ENCODE measurements at regions not wholly inside any gene's neighbourhood (a gene's known extent, or its start where the extent isn't known, plus 50 kb on each side); places are given as distances from the start of the nearest gene placed in this dataset.
"Not testable (repeated sequence)": the region's sequence is repeated elsewhere in the genome, so short reads cannot be mapped to it uniquely, and the experiment has no call there.

DNA sequence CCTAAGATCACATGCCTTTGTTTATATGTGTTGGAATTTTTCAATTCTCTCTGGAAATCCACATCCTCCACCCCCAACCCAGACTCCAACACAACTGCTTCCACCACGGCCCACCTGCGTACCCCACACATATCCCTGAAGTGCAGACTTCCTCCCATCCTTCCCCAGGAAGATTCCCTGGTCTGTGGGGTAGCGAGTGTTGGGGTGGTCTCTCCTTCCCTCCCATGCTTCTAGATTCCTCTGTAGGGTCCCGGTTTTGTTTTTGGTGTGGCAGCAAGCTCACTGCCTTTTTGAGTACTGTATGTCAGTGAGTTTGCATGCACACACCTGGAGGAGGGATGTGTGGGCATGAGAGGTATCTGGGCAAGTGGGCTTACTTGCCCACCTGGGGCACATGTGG, 127.6 kb downstream of the MRPL14 start:
- no peak for DNase-seq (ENCODE audit: low read depth)

DNA sequence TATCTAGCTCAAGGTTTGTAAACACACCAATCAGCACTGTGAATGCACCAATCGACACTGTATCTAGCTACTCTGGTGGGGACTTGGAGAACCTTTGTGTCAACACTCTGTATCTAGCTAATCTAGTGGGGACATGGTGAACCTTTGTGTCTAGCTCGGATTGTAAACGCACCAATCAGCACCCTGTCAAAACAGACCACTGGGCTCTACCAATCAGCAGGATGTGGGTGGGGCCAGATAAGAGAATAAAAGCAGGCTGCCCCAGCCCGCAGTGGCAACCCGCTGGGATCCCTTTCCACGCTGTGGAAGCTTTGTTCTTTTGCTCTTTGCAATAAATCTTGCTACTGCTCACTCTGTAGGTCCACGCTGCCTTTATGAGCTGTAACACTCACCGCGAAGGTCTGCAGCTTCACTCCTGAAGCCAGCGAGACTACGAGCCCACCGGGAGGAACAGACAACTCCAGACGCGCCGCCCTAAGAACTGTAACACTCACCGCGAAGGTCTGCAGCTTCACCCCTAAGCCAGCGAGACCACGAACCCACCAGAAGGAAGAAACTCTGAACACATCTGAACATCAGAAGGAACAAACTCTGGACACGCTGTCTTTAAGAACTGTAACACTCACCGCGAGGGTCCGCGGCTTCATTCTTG, 128.5 kb downstream of the MRPL14 start:
- not testable (repeated sequence) for DNase-seq (ENCODE audit: low read depth)

DNA sequence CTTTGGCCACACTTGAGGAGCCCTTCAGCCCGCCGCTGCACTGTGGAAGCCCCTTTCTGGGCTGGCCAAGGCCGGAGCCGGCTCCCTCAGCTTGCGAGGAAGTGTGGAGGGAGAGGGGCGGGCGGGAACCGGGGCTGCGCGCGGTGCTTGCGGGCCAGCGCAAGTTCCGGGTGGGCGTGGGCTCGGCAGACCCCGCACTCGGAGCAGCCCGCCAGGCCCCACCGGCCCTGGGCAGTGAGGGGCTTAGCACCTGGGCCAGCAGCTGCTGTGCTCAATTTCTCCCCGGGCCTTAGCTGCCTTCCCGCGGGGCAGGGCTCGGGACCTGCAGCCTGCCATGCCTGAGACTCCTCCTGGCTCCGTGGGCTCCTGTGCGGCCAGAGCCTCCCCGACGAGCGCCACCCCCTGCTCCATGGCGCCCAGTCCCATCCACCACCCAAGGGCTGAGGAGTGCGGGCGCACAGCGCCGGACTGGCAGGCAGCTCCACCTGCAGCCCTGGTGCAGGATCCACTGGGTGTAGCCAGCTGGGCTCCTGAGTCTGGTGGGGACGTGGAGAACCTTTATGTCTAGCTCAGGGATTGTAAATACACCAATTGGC, 129.2 kb downstream of the MRPL14 start:
- DNase-seq (ENCODE audit: low read depth) = not testable (repeated sequence)

DNA sequence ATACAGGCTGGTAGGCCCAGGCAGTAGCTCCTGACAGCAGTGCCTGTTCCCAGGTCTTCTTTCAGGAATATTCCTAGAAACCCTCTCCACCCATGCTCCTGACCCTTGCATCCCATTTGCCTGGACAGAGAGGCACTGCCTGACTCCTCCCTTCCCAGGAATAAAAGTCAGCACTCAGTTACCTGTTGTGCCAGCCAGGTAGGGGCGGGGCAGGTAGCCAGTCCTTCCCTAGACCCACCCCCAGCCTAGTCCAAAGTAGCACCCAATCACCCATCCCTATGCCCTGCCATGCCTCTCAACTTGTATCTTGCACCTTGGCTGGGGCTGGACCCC, 129.9 kb downstream of the MRPL14 start:
- no peak for DNase-seq (ENCODE audit: low read depth)

DNA sequence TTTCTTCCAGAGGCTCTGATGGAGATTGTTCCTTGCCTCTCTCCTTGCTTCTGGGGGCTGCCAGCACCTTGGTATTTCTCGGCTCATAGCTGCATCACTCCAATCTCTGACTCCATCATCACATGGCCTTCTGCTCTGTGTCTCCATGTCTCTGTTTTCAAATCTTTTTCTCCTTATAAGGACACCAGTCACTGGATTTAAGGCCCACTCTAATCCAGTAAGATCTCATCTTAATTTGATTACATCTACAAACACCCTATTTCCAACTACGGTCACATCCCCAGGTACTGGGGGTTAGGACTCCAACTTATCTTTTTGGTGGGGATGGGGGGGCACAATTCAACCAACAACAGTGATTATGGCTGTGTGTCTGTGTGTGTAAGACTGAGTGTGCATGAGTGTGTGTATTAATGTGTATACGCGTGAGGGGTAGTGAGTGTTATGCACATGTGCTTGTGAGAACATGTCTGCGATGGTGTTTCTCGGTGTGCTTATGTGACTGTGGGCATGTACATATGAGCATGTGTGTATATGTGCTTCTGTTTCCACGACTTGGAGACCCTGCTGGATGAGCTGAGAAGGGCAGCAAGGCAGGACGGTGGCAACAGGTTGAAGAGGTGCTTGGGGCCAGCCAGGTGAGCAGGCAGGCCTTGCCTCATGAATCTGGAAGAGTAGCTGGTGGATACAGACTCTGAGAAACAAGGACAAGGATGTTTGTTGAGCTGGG, 130.5 kb downstream of the MRPL14 start:
- DNase-seq (ENCODE audit: low read depth) = no peak

DNA sequence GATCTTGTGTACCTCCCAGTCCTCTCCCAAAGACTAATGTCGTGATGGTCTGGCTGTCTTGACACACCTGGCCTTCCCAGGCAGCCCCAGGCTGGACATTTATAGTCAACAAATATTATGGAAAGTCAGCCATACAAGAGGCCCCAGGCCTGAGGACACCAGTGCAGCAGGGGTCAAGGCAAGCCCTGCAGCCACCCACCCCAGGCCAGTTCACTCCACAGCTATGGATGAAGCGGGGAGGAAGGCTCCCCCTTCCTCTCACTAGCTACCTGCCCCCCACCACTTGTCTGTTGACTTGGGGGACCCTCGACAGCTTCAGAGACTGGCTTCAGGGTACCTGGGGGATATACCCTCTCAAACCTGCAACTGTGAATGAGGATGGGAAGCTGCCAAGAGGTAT, 132.1 kb downstream of the MRPL14 start:
- no peak for DNase-seq (ENCODE audit: low read depth)

DNA sequence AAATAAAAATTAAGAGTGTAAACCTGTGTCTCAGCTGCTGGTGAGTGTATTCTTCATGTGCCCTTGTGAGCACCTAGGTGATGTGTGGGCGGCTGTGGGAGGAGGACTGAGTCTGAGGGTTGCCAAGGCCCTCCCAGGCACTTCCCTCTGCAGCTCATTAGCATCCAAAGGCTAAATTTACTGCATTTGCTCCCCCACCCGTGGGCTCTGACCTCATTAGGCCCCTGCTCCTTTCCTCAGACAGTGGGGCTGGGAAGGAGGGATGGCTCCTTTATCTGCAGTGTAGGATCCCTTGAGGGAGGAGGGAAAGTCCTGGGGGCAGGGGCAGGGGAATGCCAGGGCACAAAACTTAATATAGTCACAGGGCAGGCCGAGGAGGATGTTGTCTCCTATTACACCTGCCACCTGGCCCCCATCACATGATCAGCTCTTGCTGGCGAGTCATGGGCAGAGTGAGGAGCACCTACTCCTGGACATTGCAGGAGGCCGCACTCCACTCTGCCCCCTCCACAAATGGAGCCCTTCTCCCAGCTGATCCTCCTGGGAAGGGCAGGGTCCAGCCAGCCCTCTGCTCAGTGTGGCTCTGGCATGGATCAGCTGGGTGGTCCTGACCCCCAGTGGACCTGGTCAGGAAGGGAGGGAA, 133.2 kb downstream of the MRPL14 start:
- DNase-seq (ENCODE audit: low read depth) = peak; percentile 31

DNA sequence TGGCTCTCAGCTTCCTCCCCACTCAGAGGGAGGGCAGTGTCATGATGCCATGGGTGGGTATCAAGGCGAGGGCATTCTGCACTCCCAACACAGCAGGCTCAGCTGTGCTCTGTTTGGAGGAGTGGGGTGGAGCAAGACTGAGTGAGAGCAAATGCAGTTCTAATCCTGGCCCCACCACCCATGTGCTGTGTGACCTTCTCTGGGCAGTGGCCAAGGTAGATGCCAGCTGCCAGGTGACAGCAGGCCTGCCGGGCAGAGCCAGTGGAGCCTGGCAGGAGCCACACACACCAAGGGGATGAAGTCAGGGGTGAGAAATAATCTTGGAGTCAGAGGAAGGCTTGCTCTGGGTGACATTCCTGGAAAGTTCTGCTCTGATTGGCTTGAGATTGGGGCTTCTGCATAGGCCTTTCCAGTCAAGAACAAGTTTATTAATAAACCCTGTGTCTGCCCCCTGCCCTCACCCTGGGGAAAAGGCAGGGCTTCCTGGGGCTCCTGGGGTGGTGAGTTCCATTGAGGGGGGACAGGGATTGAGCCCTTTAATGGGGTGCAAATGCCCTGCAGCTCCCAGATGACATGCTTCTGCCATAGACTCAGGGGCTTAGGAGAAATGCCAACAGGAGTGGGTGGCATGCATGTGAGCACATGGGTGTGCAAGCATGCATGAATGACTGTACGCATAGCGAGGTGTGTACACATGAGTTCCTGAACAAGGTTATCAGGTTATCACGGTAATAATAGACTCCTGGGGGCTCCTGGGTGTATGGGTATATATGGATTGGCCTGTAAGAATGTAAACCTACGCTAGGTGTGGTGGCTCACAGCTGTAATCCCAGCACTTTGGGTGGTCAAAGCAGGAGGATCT, 134.2 kb downstream of the MRPL14 start:
- DNase-seq (ENCODE audit: low read depth) = peak; percentile 34

DNA sequence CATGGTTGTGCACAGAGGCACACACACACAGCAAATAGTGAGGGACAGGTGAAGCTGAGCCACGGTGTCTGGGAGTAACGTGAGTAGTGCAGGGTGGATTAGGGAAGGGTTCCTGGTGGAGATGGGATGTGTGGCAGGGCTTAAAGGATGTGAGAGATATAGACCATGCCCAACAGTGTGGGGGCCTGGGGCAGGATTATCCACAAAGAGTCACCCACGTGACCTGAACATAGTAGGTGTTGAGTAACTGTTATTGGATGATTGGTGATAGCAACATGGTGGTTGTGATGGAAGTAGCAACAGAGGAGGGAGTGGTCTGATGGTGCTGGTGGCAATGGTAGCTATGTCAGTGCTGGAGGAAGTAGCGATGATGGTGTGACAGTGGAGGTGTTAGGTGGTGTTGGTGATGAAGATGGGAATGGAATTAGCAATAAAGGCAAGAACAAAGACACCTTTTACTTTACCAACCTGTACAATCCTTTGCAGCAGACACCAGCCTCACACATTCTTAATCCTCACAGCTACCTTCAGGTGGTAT, 135.1 kb downstream of the MRPL14 start:
- DNase-seq (ENCODE audit: low read depth) = no peak

DNA sequence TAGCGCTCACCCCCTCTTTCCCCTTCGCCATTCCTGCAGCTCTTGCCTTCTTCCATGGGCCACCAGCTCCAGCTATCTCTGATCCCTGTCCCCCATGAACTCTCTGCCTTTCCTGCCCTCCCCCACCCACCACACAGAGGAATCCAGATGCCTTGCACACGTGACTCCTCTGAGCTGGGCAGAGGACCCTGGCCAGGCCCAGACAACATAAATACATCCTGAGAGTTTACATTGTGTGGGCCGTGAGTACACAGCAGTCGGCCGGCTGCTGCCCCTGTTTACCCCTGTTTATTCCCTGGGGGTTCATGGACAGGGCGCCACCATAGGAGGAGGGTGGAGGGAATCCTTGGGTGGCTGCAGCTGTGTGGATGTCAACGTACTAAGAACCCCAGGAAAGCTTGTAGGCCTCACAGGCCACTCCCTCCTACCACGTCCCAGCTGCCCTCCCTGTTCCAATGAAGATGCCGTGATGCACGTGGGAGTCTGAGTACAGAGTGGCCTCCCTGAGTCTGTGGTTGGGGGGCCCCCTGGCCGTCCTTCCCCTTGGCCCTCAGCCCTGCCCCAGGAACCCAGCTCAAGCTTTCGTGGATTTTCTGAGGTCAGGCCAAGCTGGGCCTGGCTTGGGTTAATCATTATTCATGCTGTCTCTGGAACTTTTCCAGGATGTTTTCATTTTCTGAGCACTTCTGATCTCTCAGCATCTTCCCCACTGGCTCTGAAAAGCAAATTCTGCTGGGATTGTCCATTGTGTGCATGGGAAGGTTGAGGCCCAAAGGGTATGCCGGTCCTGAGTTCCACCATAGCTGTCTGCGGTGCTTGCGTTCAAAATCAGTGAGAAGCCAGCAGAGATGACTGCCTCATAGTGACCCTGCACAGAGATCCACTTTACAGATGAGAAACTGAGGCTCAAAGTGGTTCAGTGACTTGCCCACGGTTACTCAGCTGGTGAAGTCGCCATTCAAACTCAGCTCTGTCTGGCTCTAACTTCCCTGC, 136.3 kb downstream of the MRPL14 start:
- peak; percentile 76 for DNase-seq (ENCODE audit: low read depth)

DNA sequence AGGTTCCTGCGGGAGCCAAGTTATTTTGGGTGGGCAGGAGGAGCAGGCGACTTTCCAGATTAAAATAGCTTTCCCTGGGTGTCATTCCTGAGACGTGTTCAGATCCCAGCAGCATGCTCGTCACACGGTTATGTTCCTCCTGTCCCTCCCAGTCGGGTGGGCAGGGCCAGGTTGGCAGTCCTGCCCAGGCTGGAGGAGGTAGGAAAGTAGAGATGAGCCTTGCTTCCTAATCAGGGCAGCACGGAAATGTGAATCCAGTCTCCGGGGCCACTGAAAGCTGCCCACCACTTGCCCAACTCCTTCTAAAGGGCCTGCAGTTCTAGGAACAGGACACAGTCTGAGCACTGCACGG, 137.0 kb downstream of the MRPL14 start:
- DNase-seq (ENCODE audit: low read depth) = no peak

DNA sequence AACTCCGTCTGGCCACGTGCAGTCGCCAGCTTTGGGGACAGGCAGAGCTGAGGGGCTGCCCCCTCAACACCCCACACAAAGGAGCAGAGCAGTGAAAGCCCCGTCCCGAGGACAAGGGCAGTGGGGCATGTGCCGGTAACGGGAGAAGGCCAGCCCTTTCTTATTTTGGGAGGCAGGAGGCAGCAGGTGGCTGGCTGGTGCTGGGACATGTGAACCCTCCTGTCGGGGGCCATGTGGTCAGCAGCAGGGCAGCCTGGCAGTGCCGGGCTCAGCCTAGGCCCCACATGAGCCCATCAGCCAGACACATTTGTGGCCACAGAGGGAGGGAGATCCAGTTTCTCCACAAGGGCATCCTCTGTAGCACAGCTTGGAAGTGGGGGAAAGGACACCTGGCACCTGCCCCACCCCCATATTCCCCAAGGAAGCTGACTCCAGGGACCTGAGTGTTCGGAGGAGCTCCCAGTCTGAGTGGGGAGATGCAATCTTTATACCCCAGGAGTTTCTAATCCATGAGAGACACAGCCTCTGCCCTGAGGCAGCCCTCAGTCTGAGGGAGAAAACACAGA, 137.6 kb downstream of the MRPL14 start:
- no peak for DNase-seq (ENCODE audit: low read depth)

DNA sequence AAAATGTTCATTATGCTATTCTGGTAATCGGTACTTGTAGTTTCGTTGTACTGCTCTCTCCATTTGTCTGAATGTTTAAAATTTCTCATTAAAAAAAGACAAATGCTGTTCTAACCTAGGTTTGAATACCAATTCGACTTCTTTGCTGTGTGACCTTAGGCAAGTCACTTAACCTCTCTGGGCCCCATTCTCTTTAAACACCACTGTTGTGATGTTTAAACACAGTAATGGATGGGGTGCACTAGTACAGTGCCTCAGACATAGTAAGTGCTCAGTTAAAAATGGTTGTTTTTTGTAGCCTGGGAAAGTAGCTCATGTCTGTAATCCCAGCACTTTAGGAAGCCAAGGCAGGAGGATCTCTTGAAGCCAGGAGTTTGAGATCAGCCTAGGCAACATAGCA, 138.5 kb downstream of the MRPL14 start:
- DNase-seq (ENCODE audit: low read depth) = no peak

DNA sequence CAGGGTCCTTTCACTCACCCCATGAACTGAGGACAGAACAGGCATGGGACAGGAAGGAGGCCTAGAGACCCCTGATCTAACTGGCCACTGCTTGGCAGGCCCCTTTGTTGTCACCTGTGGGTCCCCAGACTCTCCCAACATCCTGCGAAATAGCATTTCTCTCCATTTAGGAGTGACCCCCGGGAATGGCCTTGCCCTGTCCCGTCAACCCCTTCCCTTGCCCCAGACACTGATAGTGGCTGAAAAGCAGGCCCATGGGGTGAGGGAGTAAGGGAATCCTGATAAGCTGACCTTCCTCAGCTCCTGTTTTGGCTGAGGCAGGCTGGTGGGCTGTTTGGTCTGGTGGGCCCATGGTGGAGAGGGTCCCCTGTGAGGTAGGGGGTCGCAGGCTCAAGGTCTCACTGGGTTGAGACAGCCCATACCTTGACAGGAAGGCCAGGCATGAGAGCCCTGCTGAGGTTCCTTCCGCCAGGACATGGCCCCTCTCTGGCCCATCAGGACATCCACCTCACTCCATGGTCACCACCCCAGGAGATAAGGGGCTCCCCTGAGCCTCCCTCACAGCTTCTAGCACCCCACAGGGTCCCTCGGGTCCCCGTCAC, 139.3 kb downstream of the MRPL14 start:
- no peak for DNase-seq (ENCODE audit: low read depth)

DNA sequence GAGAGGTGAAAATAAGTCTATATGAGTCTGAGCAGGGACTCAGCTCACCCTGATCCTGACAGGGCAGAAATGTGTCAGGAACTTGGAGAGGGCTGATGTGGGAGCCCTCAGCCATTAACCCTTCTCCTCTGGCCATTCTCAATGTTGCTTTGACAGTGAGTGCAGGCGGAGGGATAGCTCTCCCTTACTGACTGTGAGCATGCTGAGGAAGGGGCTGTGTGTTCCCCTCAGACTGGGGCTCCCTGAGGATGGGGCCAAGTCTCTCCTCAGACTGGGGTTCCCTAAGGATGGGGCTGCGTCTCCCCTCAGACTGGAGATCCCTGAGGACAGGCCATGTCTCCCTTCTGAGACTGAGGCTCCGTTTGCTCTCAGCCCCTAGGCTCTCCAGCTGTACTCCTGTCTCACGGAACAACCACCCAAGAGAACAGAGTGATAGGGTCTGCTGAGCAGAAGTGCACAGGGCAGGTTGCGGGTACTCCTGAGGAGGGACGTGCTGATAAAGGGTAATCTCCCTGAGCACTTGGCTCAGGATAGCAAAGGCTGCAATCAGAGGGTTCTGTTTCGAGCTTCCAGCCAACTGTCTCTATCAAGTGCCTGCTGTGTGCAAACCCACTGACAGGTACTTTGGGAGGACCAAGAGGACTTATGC, 141.0 kb downstream of the MRPL14 start:
- DNase-seq (ENCODE audit: low read depth) = no peak

DNA sequence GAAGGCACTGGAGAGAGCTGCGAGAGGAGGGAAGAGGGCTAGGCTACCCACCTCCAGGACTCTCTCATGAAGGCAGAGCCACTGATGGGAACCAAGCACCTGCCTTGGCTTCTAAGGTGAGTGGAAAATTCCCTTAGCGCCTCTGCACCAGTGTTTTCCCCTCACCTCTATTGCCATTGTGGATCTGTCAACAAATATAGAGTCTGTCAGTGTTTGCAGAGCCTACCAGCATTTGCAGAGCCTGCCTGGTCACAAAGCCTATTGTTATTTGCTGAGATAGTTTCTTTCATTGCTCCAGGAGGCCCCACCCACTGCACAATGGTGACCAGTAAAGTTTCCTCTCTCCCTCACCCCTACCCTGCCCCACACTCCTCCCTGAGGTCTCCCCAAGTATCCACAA, 141.9 kb downstream of the MRPL14 start:
- DNase-seq (ENCODE audit: low read depth) = no peak

DNA sequence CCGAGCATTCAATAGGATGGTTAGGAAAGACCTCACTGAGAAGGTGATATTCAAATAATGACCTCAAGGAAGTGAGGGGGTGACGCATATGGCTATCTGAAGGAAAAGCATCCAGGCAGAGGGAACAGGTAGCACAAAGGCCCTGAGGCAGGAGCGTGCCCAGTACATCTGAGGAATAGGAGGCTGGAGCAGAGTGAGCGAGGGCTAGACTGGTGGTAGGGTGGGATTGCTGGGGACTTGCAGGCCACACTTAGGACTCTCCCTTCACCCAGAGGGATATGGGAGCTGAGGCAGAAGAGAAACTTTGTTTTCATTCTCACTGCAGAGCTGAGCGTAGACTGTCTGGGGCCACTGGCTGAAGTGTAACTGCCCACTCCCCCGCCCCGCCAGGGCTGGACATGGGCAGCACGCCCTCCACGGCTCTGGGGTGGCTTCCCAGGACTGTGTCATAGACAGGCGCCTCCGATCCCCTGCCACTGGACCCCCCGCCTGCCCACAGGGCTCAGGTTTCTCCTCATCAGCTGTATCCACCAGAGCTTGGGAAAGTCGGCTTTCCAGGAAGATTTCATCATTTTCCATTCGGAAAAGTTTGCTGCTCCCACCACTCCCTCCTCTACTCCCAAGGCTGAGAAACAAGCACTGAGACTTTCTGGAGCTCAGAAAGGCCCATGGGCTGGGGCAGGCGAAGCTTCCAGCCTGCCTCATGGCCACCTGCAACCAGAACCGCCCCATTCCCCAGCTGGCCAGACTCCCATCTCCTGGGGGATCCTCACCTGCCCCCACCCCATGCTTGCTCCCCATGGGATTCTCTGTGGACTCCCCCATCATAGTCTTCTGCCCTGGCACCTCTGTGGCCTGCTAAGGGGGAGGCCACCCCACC, 142.6 kb downstream of the MRPL14 start:
- no peak for DNase-seq (ENCODE audit: low read depth)

DNA sequence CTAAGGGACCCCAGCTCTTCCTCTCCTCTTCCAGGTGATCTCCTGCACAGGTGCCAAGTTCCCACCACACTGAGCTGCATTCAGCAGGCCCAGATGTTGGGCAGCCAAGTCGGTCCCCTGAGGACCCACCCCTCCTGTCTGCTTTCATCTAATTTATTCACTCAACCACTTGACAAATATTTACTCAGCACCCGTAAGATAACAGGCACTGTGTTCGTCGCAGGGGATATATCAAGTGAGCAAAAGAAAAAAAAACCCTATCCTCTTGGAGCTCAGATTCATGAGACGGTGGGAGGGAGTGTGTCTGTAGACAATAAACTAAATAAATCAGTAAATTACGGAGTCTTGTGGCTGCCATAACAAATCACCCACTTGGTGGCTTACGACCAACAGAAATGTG, 143.6 kb downstream of the MRPL14 start:
- DNase-seq (ENCODE audit: low read depth) = no peak
